DMS 273 treated with DMSO at 0.1 percent for 48 hours (cell line): ENCODE measurements at regions not wholly inside any gene's neighbourhood (a gene's known extent, or its start where the extent isn't known, plus 50 kb on each side); places are given as distances from the start of the nearest gene placed in this dataset.
A peak's percentile ranks its signal among the peaks of the same experiment; 100 is the strongest.

ENCODE experiments used
- DNase-seq: peaks from one replicate; lab custom pipeline; 2025; lab: John Stamatoyannopoulos, UW

DNA sequence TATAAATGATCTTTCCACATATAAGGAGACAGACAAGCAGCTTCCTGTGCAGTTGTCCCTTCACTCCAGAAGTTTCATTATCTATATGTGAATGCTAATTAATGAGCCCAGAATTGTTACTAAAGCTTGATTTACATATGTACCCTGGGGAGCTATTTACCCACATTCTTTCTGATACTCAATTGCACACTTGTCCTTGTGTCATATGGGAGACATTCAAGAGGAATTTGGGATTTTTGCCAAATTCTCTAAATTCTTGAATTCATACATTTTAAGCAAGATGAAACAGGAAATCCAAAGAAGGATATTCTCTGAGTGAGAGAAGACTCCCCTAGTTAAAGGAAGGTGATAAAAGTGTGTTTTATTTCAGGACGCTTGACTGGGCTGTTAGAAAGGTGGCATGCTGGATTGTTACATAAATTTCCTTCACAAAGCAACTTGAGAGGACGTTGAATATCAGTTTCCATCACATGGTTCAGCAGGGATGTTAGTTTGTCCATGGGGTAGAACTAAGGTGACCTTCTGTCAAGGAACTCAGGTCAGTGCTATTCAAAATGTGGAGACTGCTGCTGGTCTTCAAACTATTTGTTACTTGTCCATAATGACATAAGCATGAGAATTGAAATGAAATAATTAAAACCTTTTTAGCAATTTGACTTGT is 368.2 kb downstream of the IRS1 start:
- DNase-seq = no peak

GRCh38 chr2:226429476-226429875 is 370.1 kb downstream of the IRS1 start:
- no peak for DNase-seq

GRCh38 chr2:226427538-226428307 is 371.9 kb downstream of the IRS1 start:
- DNase-seq = no peak

DNA sequence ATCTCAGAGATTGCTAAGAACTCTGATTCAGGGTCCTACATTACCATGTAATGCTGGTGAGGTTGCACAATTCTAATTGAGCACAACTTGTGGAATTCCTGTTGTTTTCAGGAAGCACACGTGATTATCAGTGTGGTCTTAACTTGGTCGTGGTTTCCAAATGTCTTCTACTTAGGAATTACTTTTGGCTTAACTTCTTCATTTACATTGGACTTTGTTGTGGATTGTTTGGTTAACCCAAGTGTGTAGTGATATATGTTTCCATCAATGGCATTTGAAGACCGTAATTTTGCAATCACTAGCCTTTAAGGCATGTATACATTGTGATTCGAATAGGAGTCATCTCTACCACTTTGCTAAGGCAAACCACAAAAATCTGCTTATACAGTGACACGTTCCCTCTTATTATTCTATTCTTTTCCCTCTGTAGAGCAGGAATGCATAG is 373.3 kb downstream of the IRS1 start:
- DNase-seq = no peak

DNA sequence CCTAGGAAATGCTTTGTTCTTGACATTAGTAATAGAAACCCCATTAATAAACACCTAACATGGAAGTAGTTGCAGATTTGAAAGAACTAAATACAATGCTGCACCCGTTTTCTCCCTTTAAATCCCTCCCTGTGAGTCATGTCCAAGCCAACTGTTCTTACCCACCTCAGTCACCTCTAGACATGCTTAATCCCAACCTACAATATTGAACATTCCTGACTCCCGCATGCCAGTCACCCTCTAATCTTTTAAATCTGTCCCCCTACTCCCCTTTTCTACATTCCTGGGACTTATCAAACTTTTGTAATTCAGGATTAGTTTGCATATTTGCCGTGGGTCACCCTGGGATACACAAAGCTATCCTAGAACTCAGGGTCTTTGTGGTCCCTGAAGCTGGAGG is 374.6 kb downstream of the IRS1 start:
- no peak for DNase-seq

- no peak for DNase-seq
These were observed 376.1 kb downstream of the IRS1 start for GRCh38 chr2:226423498-226423960.

DNA sequence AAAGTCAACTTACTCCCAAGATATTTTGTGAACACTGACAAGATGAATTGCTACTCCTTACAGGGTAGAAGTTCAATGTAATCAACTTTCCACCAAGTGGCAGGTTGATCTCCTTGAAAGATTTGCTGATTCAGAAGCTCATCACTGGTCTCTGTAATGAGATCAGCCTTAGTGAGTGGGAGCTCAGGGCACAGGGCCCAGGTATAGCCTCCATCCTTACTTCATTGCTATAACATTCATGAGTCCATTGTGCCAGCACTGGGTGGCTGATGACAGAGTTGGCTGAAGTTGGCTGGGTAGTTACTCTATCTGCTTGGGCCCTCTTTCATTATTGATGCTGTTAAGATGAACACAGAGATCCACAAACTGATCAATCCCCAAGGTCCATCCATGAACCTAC is 379.0 kb downstream of the IRS1 start:
- DNase-seq = no peak

GRCh38 chr2:226418521-226418920 is 381.1 kb downstream of the IRS1 start:
- no peak for DNase-seq

DNA sequence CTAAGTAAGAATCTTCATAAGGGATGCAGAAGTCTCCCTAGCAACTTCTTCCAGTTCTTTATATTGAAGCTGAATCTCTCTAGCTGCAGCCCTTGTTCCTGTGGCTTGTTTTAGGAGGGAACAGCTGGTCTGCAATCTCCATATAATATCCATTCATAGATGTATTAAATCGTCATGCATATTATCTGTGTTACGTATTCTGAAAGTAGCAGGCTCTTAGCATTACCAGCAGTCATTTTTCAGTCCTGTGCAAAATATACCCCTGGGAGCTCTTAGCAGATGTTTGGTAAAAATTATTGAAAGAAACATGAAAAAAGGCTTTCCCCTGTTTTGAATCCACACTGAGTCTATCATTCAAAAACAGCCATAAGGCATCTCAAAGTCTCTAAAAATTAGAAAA is 385.3 kb downstream of the IRS1 start:
- DNase-seq = no peak

DNA sequence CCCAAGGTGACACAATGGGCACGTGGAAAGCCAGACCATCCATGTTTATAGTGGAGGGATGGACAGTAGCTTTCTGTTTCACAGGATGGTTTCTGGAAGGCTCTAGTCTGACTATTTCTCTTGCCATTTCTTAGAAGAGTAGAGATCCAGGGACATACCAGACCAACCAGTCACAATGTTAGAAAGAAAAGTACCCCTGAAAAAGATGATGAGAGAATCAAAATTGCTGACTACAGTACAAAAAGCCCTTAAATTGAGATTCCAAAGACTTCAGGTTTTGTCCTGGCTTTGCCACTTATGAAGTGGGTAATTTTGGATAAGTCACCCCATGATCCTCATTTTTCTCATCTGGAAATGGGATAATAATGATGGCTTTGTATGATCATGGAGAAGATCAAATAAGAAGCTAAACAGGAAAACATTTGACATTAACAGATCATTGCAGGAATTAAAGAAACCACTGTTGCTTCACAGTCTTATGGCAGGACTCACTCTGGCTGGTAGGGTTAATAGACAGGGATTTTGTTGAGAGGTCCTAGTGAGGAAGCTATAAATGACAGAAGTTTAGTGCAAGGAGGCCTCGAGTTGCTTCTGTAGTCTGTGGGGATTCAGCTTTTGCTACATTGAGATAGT is 386.0 kb downstream of the IRS1 start:
- no peak for DNase-seq

- no peak for DNase-seq
These were observed 387.8 kb downstream of the IRS1 start for GRCh38 chr2:226411727-226412360.

DNA sequence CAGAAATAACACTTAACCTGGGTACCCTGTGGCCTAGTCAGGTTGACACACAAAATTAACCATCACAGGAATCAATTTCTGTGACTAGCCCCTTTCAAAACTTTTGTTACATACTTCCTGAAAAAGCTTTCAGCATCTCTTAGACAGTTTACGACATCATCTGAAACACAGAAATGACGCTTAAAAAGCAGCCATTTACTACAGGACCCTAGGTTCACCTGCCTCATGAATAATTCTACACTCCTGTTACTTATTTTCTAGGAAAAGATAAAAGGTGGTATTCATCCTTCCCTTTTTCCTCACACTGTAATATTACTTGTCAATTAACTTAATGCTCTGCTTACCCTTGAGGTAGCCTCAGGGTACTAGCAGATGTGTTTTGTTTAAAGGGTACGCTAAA is 388.4 kb downstream of the IRS1 start:
- no peak for DNase-seq

DNA sequence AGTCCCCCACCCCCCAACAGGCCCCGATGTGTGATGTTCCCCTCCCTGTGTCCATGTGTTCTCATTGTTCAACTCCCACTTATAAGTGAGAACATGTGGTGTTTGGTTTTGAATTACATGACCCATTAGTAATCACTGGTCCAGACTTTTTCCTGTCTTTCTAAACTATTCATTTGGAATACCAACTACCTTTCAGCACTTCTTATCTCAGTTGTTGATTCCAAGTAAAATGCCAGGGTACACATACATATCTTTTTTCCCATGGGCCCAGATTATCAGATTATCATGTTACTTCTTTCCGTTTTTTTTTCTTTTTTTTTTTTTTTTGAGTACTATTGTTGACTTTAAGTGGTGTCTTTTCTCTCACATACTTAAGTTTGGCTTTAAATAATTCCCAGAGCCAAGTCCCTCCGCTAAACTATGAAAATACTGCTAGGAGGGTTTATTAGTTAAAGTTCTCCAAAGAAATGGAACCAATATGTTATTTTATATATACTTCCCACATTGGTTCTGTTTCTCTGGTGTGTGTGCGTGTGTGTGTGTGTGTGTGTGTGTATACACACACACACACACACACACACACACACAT is 389.3 kb downstream of the IRS1 start:
- DNase-seq = peak; percentile 0

DNA sequence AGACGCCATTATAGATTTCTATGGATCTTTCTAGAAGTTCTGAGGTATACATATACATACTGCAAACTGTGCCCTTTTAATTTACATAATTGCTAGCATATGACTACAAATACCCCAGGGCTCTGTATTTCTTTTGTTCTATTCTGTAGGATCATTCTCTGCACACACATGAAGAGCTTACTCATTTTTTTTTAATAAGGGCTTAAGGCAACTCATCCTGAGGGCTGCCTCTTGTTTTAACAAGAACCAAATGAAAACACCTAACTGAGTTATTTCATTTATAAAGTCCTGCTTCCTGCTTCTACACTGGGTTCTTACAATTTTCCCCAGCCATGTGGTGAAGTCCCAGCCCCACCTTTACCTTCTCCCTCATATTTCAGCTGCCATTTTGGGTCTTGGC is 390.5 kb downstream of the IRS1 start:
- no peak for DNase-seq

- DNase-seq = no peak
These were observed 391.5 kb downstream of the IRS1 start for GRCh38 chr2:226408141-226408540.

GRCh38 chr2:226407135-226407534 is 392.5 kb downstream of the IRS1 start:
- no peak for DNase-seq

GRCh38 chr2:226405465-226405864 is 394.2 kb downstream of the IRS1 start:
- DNase-seq = no peak

- no peak for DNase-seq
These were observed 396.3 kb downstream of the IRS1 start for GRCh38 chr2:226403369-226403768.

- no peak for DNase-seq
These were observed 400.6 kb downstream of the IRS1 start for GRCh38 chr2:226399006-226399405.

DNA sequence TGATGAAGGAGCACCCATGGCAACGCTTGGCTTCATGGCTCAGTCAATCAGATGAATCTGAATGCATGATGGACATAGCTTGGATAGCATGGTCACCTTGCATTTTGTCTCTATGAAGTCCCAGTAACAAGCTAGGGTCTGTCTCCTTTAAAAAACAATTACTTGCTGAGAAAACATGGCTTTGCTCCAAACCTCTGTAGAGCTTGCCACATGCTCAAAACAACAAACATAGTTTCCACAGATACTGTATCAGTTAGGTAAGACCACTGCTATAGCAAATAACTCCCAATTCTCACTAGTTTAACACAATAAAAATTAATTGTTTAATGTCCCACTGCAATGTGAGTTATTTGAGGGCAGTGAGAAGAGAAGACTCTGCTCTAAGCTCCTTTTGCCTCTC is 401.0 kb downstream of the IRS1 start:
- no peak for DNase-seq

DNA sequence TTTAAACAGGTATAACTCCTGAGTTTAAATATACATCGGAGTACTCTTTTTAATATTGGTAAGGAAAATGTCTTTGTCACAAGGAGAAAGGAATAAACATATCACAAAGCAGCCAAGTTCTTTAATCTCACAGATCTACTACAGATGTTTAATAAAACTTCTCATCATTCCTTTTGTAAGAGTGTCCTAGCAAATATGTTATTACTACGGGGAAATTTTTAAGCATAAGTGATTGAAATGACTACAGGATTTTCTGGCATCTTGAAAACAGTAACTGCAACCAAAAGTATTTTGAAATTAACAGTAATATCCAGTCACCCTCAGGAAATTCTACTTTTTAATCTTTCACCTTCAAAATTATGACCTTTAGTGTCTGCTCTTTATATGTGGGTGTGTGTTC is 403.1 kb downstream of the IRS1 start:
- DNase-seq = no peak

- DNase-seq = no peak
These were observed 412.1 kb downstream of the IRS1 start for GRCh38 chr2:226387499-226387942.
